GM18502 (cell line): ENCODE measurements at regions not wholly inside any gene's neighbourhood (a gene's known extent, or its start where the extent isn't known, plus 50 kb on each side); places are given as distances from the start of the nearest gene placed in this dataset.
A peak's percentile ranks its signal among the peaks of the same experiment; 100 is the strongest.
"Not testable (repeated sequence)": the region's sequence is repeated elsewhere in the genome, so short reads cannot be mapped to it uniquely, and the experiment has no call there.

Experiments
- ATAC-seq: cut with Tn5 transposase; IDR thresholded peaks from one replicate; pipeline ENCODE4 v1.9.1; 2021; ENCODE audit warnings: mild to moderate bottlenecking; ENCODE audit not compliant: unreplicated experiment, poor library complexity

DNA sequence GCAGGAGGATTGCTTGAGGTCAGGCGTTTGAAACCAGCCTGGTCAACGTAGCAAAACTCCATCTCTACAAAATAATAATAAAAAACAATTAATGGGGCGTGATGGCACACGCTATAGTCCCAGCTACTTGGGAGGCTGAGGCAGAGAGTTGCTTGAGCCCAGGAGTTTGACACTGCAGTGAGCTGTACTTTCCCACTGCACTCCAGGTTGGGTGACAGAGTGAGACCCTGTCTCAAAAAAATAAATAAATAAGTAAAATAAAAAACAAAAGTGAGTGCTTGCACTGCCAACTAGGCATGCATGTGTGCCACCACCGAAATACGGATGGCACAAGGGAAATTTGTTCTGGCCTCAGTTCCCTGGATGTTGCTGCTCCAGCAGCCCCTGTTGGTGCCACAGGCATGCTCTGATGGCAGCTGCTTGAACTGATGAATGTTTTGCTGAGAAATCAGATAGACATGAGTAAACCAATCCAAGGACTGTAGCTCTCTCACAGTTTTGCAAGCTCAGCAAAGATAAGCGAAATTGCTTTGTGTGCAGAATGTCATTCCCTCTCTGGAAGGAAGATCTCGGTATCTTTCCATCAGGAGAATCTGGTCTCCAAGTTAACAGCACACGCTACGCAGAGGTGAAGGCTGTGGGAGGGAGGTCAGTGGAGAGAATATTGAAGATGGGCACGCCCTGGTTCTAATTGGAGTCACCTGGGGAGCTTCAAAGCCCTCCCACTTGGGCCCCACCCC is 188.0 kb upstream of the SLC24A3 start:
- no peak for ATAC-seq

GRCh38 chr20:19025430-19026120 is 186.9 kb upstream of the SLC24A3 start:
- ATAC-seq: peak; percentile 28

- ATAC-seq: peak; percentile 85
These were observed 186.1 kb upstream of the SLC24A3 start for GRCh38 chr20:19026121-19026878.

DNA sequence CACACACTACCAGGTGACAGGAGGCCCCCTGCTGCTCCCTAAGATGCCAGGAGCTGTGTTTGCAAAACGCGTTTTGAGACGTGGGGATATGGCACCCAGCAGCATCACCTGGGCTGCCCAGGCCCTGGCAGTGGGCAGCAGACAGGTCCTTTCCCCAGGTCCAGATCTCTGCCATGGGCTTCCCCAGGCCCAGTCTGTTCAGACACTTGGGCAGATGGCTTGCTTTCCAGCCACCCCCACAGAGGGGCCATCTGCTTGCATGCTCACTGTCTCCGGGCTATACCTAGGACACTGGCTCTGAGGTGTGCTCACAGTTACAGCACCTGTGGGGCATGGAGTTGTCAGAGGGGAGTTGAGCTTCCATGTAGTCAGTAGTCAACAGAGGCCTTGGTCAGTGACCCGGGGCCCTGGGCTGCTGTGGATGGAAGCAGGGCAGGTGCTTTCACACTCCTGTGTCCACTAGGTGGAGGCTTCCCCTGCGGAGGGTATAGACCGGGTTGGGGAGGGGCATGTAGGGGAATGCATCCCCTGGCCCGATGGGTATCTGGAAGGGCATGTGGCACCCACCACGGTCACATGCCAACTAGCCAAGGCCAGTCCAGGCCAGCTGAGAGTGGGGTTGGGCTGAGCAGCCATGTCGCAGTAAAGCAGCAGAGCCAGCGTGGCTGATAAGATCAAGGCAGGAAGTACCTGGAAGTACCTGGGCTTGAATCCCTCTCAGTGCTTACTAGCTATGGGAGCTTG is 185.4 kb upstream of the SLC24A3 start:
- no peak for ATAC-seq

- no peak for ATAC-seq
These were observed 184.5 kb upstream of the SLC24A3 start for GRCh38 chr20:19027971-19028370.

DNA sequence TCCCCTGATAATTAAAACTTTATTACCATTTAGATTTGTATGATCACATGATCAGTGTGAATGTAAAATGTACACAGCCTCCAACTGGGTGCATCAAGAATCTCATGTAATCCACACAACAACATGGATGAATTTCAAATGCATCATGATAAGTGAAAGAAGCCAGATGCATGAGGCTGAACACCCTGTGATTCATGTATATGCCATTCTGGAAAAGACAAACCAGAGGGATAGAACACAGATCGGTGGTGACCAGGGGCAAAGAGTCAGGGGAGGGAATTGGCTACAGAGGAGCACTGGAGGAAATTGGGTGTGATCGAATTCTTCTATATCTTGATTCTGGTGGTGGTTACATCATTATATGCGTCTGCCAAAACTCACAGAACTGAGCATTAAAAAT is 170.7 kb upstream of the SLC24A3 start:
- no peak for ATAC-seq

DNA sequence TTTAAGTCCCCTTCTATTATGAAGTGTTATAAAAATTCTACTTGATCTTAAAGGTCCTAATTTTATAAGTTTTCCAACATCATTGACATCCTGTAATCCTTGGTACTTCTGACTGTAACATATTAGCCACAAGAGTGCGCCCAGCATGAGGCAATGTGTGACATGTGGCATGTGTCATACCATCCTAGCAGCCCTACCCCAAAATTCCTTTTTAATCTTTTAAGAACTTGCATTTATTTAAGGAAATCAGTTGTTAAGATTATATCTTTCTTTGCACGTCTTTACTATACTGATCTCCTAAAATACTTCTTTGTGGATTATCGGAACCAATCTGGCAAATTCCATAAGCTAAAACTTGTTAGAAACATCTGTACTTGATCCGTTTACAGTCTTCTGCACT is 167.1 kb upstream of the SLC24A3 start:
- ATAC-seq: no peak

- no peak for ATAC-seq
These were observed 165.1 kb upstream of the SLC24A3 start for GRCh38 chr20:19047040-19047950.

GRCh38 chr20:19047951-19048296 is 164.5 kb upstream of the SLC24A3 start:
- no peak for ATAC-seq

DNA sequence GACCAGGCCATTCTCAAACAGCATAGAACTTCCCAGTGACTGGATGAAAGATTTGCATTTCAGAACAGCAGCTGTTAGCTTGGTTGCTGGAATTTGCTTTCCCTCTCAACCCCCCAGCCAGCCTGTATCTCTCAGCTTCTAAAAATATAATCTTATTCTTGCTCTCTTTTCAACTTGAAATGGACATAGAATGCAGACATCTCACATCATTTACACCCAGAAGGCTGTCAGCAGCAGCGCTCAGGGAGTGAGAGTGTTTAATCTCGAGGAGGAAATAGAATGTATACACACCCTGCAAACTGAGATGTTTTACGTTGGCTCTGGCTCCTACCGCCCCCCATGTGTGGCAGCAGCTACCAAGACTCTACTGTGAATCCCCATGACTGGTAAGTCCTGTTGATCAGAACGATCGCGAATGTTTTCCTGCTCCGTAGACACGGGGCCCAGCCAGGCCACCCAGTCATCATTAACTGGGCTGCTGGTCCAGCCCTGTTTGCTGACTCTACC is 163.4 kb upstream of the SLC24A3 start:
- no peak for ATAC-seq

GRCh38 chr20:19049514-19049913 is 162.9 kb upstream of the SLC24A3 start:
- no peak for ATAC-seq

DNA sequence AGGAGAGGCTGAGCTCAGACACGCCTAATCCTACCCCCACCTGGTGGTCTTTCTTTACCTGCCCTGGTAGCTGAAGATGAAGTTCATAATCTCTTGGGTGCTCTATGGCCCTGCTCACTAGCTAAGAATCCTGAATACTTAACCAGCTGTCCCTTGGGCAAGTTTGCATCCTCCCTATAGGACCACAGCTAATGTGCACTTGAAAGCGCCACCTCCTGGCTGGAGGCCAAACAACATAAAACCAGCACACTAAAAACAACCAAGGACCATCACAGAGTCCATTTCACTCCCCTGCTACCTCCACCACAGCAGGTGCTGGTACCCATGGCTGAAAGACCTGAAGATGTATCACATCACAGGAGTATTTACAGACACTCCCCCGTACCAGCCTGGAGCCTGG is 155.5 kb upstream of the SLC24A3 start:
- no peak for ATAC-seq

DNA sequence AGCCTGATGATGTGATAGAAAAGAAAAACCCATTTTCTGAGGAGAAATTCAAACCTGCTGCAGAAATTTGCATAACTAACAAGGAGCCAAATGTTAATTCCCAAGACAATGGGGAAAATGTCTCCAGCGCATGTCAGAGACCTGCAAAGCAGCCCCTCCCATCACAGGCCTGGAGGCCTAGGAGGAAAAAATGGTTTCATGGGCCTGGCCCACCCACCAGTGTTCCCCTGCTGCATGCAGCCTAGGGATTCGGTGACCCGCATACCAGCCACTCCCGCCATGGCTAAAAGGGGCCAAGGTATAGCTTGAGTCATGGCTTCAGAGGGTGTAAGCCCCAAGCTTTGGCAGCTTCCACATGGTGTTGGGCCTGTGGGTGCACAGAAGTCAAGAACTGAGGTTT is 147.7 kb upstream of the SLC24A3 start:
- ATAC-seq: not testable (repeated sequence)

- ATAC-seq: no peak
These were observed 144.5 kb upstream of the SLC24A3 start for GRCh38 chr20:19067986-19068385.

DNA sequence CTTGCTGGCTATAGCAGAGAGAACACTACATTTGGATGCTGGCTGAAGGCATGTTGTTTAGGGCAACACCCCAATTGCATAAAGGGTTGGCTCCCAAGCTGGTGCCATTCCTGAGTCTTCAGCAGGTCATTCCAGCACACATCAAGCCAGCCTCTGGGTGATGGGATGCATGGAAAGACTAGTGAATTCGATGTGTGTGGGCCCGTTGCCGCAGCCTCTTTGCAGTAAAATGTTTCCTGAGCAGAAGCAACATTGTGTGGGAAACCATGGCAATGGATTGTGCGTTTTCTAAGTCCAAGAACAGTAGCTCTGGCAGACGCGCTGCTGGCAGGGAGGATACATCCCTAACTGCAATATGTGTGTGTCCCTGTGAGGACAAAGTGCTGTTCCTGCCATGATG is 142.4 kb upstream of the SLC24A3 start:
- no peak for ATAC-seq

GRCh38 chr20:19070681-19071445 is 141.6 kb upstream of the SLC24A3 start:
- ATAC-seq: peak; percentile 44

GRCh38 chr20:19071446-19071725 is 141.1 kb upstream of the SLC24A3 start:
- peak; percentile 42 for ATAC-seq

GRCh38 chr20:19071902-19072498 is 140.4 kb upstream of the SLC24A3 start:
- ATAC-seq: no peak

DNA sequence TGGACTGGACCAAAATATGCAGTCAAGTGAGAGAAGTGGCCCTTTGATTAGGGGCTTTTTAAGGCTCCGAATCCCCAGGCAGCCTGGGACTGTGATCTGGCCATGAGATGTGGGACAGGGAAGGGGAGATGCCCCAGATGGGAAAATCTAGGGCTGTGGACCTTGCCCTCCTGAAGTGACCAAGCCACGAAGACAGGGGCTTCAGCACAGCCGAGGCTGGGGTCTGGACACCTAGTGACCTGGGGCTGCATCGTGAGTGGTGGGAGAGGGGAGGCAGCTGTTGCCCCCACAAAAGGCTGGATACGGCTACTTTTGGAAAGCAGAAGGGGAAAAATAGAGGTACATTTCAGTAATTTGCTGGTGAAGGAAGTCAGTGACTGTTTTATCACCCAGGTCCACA is 139.5 kb upstream of the SLC24A3 start:
- ATAC-seq: no peak
